Cardiac muscle cell (in vitro differentiated cells and primary cell): ENCODE measurements at regions not wholly inside any gene's neighbourhood (a gene's known extent, or its start where the extent isn't known, plus 50 kb on each side); places are given as distances from the start of the nearest gene placed in this dataset.

Experiments
- DNase-seq, 2 donors: peaks; one replicate each; pipeline versions ENCODE4 v3.0.0 to v3.0.0-alpha.2; 2010 to 2017; ENCODE audit warnings: low read depth in 1 of 2, low spot score in 1 of 2
- H3K27ac ChIP-seq: fragments of 200-600 bp; sonication (generic); 2 replicates; pipeline ENCODE4 v1.5.1; 2016
- H3K27me3 ChIP-seq: fragments of 200-600 bp; sonication (generic); 2 replicates; pipeline ENCODE4 v1.6.0; 2016; ENCODE audit warnings: control low read depth
- H3K36me3 ChIP-seq: fragments of 200-600 bp; sonication (generic); 2 replicates; pipeline ENCODE4 v1.5.1; 2016; ENCODE audit warnings: control low read depth
- H3K4me1 ChIP-seq: fragments of 200-600 bp; sonication (generic); 2 replicates; pipeline ENCODE4 v1.8.1; 2017; ENCODE audit warnings: low read depth, mild to moderate bottlenecking, mixed run types
- H3K4me3 ChIP-seq: fragments of 200-600 bp; sonication (generic); 2 replicates; pipeline ENCODE4 v1.5.1; 2016; ENCODE audit warnings: mild to moderate bottlenecking
- H3K9me3 ChIP-seq: fragments of 200-600 bp; sonication (generic); 2 replicates; pipeline ENCODE4 v1.5.1; 2017; ENCODE audit warnings: low read depth, mild to moderate bottlenecking, control low read depth
- CTCF ChIP-seq: IDR thresholded peaks from 2 replicates; pipeline ENCODE4 v1.5.1; 2012; ENCODE audit warnings: low read depth, mild to moderate bottlenecking, low read length

GRCh38 chr12:46439793-46440511 is 67.4 kb upstream of the SLC38A2 start:
- TF ChIP-seq CTCF, result no peak
- H3K4me1 ChIP-seq, result no peaks in the 10 kb centered on the region
- H3K36me3 ChIP-seq, result no peaks in the 10 kb centered on the region
- DNase-seq, result no peak
- H3K9me3 ChIP-seq, result no peaks in the 10 kb centered on the region
- H3K27ac ChIP-seq, result no peak overlapping the region
- no peak overlapping the region for H3K4me3 ChIP-seq
- H3K27me3 ChIP-seq, result no peaks in the 10 kb centered on the region

- no peak for TF ChIP-seq CTCF
- Histone ChIP-seq H3K4me3 (no peak overlapping the region), H3K36me3 (no peaks in the 10 kb centered on the region), H3K9me3 (no peaks in the 10 kb centered on the region), H3K27me3 (no peaks in the 10 kb centered on the region), H3K4me1 (no peaks in the 10 kb centered on the region), H3K27ac (no peak overlapping the region)
- DNase-seq, result no peak
These were observed 66.2 kb upstream of the SLC38A2 start for GRCh38 chr12:46438719-46439319.

- no peak overlapping the region for H3K27ac ChIP-seq
- H3K4me3 ChIP-seq, result no peak overlapping the region
These were observed 65.7 kb upstream of the SLC38A2 start for GRCh38 chr12:46438256-46438655.

GRCh38 chr12:46437469-46437868 is 64.9 kb upstream of the SLC38A2 start:
- peaks cover 1% of the 10 kb centered on the region for H3K4me1 ChIP-seq
- H3K27me3 ChIP-seq, result no peaks in the 10 kb centered on the region
- no peak for TF ChIP-seq CTCF
- no peak overlapping the region for H3K27ac ChIP-seq
- no peaks in the 10 kb centered on the region for H3K9me3 ChIP-seq
- H3K36me3 ChIP-seq, result no peaks in the 10 kb centered on the region
- no peak overlapping the region for H3K4me3 ChIP-seq
- no peak for DNase-seq

More at GRCh38 chr12:46438256-46438655, 65.7 kb upstream of the SLC38A2 start:
- Histone ChIP-seq H3K27me3 (no peaks in the 10 kb centered on the region), H3K9me3 (no peaks in the 10 kb centered on the region), H3K4me1 (no peaks in the 10 kb centered on the region), H3K36me3 (no peaks in the 10 kb centered on the region)
- TF ChIP-seq CTCF, result no peak
- DNase-seq, result no peak

GRCh38 chr12:46436747-46437146 is 64.2 kb upstream of the SLC38A2 start:
- TF ChIP-seq CTCF, result no peak
- Histone ChIP-seq H3K4me1 (peaks cover 9% of the 10 kb centered on the region), H3K27me3 (no peaks in the 10 kb centered on the region), H3K9me3 (no peaks in the 10 kb centered on the region), H3K36me3 (no peaks in the 10 kb centered on the region), H3K4me3 (no peak overlapping the region), H3K27ac (no peak overlapping the region)
- DNase-seq, result no peak
